Activated T-helper 1 cell treated with anti-CD3 and anti-CD28 coated beads, Interleukin-12 subunit alpha, Interleukin-12 subunit beta, Interleukin-2, Interleukin-4 antibody, amounts not matched to agents 30 ng/mL and 10 ng/mL and 1 ng/mL, durations not matched to agents 14 hours and 24 hours and 36 hours (primary cell): ENCODE measurements at regions not wholly inside any gene's neighbourhood (a gene's known extent, or its start where the extent isn't known, plus 50 kb on each side); places are given as distances from the start of the nearest gene placed in this dataset.
"Not testable (repeated sequence)": the region's sequence is repeated elsewhere in the genome, so short reads cannot be mapped to it uniquely, and the experiment has no call there.

Experiments used
- DNase-seq: peaks from one replicate; pipeline ENCODE4 v3.0.0; 2021; ENCODE audit warnings: low spot score
- H3K27ac Mint-ChIP-seq: one replicate; pipeline ENCODE4 v1.8.0; 2021; ENCODE audit warnings: mild to moderate bottlenecking, mixed read lengths
- H3K27me3 Mint-ChIP-seq: one replicate; pipeline ENCODE4 v1.8.0; 2022; ENCODE audit warnings: mild to moderate bottlenecking, moderate library complexity, mixed read lengths; ENCODE audit not compliant: insufficient read depth
- H3K36me3 Mint-ChIP-seq: one replicate; pipeline ENCODE4 v1.8.0; 2021; ENCODE audit warnings: low read depth, mixed read lengths
- H3K4me1 Mint-ChIP-seq: one replicate; pipeline ENCODE4 v1.8.0; 2021; ENCODE audit warnings: low read depth, mixed read lengths
- H3K4me3 Mint-ChIP-seq: one replicate; pipeline ENCODE4 v1.8.0; 2021; ENCODE audit warnings: mild to moderate bottlenecking, moderate library complexity, mixed read lengths
- H3K9me3 Mint-ChIP-seq: one replicate; pipeline ENCODE4 v1.8.0; 2021; ENCODE audit warnings: mixed read lengths
- intact Hi-C: fragments of 100-400 bp; cut with micrococcal nuclease; formaldehyde crosslinking; loops from one replicate; pipeline ENCODE4 v1.15.1; 2024

DNA sequence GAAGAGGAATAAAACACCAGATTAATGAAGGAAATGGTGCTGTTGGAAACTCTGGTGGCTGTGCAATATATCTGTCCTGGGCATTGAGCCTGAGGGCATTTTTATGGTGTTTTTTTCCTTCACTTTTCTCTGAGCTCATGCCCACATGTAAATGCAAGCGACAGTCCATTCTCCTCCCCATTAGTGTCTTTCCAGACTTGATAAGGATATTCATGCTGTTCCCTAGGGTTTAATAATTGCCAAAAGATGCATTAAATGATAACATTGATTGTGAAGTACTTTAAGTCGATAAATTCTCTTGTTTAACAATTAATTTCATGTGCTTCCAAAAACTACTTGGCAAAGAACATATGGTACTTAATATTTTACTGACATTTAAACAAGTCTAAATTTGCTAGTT is 384.7 kb downstream of the MDFIC start:
- Mint-ChIP-seq H3K27ac (no peak overlapping the region), H3K27me3 (no peaks in the 10 kb centered on the region), H3K4me1 (no peaks in the 10 kb centered on the region), H3K4me3 (no peak overlapping the region), H3K36me3 (no peaks in the 10 kb centered on the region), H3K9me3 (no peaks in the 10 kb centered on the region)
- intact Hi-C loops = no loop called here
- no peak for DNase-seq

DNA sequence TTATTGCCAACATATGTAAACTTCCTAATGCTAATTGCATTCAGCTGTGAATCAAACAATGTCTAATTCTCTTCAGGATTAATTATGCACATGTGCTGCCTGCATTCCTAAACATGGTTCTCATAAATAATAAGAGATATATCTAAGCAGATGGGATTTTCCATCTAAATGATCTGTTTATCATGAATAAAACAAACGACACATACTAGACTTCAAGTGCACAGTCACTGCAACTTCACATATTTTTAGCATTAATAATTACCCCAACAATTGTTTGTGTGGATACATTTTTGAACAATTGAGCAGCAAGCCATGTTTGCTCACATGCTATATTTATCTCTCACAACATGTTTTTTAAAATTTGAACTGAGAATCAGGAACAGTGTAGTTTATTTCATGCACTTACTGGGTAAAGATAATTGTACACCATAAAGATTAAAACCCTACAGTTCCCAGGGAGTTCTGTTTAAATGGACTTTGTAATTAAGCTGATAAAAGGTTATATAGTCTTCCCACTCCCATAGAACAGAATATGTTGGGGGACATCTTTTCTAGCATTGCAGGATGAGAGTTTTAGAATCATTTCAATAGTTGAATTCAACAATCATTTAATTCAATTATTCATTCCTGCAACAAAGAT is 378.5 kb downstream of the MDFIC start:
- Mint-ChIP-seq H3K27ac (no peak overlapping the region), H3K36me3 (no peaks in the 10 kb centered on the region), H3K27me3 (no peaks in the 10 kb centered on the region), H3K4me3 (no peak overlapping the region), H3K9me3 (no peaks in the 10 kb centered on the region), H3K4me1 (no peaks in the 10 kb centered on the region)
- no peak for DNase-seq
- intact Hi-C loops = no loop called here

DNA sequence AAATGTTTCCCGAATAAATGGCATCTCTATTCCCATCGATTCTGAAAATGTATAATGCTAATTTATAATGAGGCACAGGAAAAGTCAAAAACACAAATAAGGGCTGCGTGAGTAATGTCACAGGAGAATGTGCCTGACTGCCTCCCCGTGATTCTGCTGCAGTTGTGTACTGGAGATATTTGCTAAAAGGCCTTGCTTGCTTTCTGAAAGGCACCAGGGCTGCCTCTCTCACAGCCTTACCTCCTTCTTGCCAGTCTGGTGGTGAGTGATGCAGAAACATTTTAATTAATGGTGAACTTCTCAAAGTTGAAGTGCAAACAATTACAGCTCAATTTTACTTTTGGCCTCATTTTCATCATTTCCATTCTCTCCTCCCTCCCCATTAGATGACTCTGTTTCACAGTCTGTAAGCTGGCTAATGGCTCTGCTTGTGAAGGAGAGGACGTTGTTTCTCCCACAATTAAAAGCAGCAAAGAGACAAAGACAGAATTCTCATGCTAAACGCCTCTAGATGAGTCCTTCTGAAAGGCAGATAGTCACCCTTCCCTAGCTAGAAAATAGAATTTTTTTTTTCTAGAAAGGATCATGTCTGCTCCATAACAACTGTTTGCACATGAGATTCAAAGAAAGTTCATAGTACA is 377.6 kb downstream of the MDFIC start:
- Mint-ChIP-seq H3K4me1 (no peaks in the 10 kb centered on the region), H3K27ac (no peak overlapping the region), H3K4me3 (no peak overlapping the region), H3K27me3 (no peaks in the 10 kb centered on the region), H3K36me3 (no peaks in the 10 kb centered on the region), H3K9me3 (no peaks in the 10 kb centered on the region)
- intact Hi-C loops = no loop called here
- DNase-seq = no peak

DNA sequence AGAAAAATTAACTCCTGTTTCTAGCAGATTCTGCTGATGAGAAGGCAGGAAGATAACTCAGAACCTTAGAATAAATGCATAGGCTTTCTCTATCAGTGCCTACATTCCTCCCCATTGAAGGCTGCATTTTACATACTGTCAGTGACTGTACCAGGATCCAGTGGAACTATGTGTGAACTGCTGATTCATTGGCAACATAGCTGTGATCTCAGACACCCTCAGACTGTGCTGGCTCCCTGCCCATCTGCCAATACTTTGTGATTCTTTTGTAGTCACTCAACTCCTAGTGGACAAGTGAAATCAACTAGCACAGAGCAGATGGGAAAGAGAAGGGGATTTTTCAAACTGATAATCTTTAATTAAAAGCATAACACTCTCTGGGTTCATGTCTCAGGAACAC is 375.8 kb downstream of the MDFIC start:
- H3K4me1 Mint-ChIP-seq = no peaks in the 10 kb centered on the region
- no peak overlapping the region for H3K27ac Mint-ChIP-seq
- H3K36me3 Mint-ChIP-seq = no peaks in the 10 kb centered on the region
- H3K27me3 Mint-ChIP-seq = no peaks in the 10 kb centered on the region
- H3K9me3 Mint-ChIP-seq = no peaks in the 10 kb centered on the region
- no peak for DNase-seq
- no peak overlapping the region for H3K4me3 Mint-ChIP-seq
- intact Hi-C loops = no loop called here

DNA sequence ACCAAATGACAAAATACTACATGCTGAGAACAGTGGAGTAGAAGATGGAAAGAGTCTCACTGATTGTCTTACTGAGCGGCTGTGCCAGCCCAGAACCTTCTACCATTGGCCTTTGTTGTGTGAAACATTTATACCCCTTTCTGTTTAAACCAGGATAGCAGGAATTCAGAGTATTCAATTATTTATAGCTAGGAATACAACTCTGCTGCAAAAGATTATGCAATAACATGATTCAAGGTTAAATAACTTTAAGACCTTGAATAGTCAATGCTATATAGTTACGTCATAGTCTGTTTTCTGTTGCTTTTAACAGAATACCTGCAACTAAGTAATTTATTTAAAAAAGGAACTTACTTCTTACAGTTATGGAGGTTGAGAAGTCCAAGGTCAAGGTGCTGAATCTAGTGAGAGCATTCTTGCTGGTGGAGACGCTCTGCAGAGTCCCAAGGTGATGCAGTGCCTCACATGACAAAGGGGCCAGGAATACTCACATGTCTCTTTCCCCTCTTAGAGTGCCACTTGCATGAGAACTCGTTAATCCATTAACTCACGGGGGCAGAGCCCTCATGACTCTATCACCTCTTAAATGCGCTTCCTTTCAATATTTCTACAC is 371.8 kb downstream of the MDFIC start:
- no peaks in the 10 kb centered on the region for H3K9me3 Mint-ChIP-seq
- no peaks in the 10 kb centered on the region for H3K27me3 Mint-ChIP-seq
- H3K27ac Mint-ChIP-seq = no peak overlapping the region
- intact Hi-C loops = no loop called here
- no peaks in the 10 kb centered on the region for H3K4me1 Mint-ChIP-seq
- DNase-seq = no peak
- H3K36me3 Mint-ChIP-seq = no peaks in the 10 kb centered on the region
- H3K4me3 Mint-ChIP-seq = no peak overlapping the region

DNA sequence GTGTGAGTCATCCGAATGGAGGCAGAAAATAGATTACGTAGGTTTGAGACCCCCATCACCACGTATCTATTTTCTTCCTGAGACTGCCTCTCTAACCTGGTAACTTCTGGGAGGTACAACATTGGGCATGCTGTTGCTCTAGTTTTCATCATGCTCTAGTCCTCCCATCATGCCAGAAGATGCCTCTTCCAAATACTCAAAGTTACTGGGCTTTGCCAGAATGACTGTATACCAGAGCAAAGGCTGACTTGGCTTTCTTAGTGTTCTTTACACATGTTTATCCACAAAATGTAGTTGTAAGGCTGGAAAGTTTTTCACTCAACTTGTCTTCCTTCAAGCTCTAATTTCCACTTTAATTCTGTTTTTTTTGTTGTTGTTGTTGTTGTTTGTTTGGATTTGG is 370.5 kb downstream of the MDFIC start:
- no peaks in the 10 kb centered on the region for H3K36me3 Mint-ChIP-seq
- no peaks in the 10 kb centered on the region for H3K4me1 Mint-ChIP-seq
- no peaks in the 10 kb centered on the region for H3K9me3 Mint-ChIP-seq
- H3K4me3 Mint-ChIP-seq = no peak overlapping the region
- DNase-seq = no peak
- H3K27ac Mint-ChIP-seq = no peak overlapping the region
- no peaks in the 10 kb centered on the region for H3K27me3 Mint-ChIP-seq
- intact Hi-C loops = no loop called here

DNA sequence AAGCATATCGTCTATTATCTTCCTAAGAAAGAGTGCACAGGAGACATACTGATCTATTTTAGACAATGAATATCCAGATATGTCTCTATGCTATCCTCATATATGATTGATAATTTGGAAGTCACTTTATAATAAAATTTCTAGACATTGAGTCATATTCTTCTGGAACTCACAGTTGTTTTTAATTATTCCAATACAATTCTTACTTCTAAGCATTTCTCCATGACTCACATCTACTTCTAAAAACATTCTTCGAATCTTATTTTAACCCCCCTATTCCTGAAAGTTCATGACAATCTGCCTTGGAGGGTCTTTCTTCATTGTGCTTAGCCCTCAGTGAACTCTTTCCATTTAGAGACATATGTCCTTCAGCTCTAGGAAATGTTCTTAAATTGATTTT is 368.1 kb downstream of the MDFIC start:
- no peak for DNase-seq
- no peaks in the 10 kb centered on the region for H3K9me3 Mint-ChIP-seq
- H3K27me3 Mint-ChIP-seq = no peaks in the 10 kb centered on the region
- H3K4me3 Mint-ChIP-seq = no peak overlapping the region
- no peaks in the 10 kb centered on the region for H3K36me3 Mint-ChIP-seq
- intact Hi-C loops = no loop called here
- H3K4me1 Mint-ChIP-seq = no peaks in the 10 kb centered on the region
- H3K27ac Mint-ChIP-seq = no peak overlapping the region

DNA sequence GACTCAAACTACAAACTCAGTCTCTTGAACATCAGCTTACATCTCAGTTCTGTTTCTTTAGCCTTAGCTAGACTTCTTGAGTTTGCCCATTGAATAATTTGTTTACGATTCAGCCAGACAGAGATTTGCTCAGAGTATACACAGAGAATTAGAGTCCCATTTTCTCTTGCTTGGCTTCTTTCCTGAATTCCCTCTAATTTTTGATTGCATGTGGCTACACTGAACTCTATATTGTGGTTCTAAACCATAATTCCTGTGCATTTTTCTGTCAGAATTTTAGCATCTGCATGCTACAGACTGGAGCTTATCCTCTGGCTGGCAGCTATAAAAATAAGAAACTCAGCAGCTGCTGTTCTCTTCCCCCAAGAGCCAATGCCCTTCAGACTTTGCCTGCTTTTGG is 354.9 kb downstream of the MDFIC start:
- intact Hi-C loops = no loop called here
- Mint-ChIP-seq H3K4me1 (no peaks in the 10 kb centered on the region), H3K4me3 (no peak overlapping the region), H3K27me3 (no peaks in the 10 kb centered on the region), H3K36me3 (no peaks in the 10 kb centered on the region), H3K9me3 (no peaks in the 10 kb centered on the region), H3K27ac (no peak overlapping the region)
- no peak for DNase-seq

DNA sequence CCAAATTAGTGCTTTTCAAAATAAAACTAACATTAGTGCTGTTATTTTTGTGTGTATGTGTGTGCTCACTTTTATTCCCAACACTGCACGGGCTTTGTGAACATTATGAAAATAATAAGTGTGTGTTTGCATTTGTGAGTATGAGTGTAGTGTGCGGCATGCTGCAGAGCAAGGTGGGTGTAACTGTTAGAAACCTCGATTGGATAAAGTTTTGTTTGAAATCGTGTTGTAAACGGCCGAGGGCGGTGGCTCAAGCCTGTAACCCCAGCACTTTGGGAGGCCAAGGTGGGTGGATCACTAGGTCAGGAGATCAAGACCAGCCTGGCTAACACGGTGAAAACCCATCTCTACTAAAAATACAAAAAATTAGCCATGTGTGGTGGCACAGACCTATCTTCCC is 352.0 kb downstream of the MDFIC start:
- H3K9me3 Mint-ChIP-seq, H3K27me3 Mint-ChIP-seq, H3K4me3 Mint-ChIP-seq, DNase-seq, H3K27ac Mint-ChIP-seq, H3K36me3 Mint-ChIP-seq, intact Hi-C loops, H3K4me1 Mint-ChIP-seq: not testable (repeated sequence)

DNA sequence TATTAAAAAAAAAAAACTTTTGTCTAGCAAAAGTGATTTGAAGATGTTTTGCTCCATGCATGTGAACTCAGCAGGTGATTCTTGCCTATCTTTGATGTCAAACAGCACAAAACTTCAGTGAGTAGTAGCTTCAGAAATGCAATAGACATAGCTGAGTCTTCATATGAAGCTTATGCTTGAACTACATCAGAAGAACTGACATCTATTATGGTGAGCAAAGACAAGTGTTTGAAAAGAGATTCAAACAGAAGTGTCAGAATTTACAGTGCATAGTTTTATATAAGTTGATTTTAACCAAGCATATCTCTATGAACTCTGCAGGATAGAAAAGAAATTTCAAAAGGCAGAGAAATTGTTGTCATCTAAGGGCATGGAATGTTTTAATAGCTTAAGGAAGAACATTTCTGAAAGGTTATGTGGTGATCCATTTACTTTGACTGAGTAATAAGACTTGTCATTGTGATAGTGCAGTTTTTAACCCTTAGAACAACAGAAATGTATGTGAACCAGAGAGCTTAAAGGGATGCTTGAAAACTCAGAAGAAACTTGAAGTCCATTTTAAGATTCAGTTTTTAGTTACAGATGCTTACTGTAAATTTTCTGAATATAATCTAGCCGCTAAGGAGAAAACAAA is 351.4 kb downstream of the MDFIC start:
- DNase-seq = no peak
- intact Hi-C loops = no loop called here
- no peaks in the 10 kb centered on the region for H3K27me3 Mint-ChIP-seq
- no peaks in the 10 kb centered on the region for H3K4me1 Mint-ChIP-seq
- H3K4me3 Mint-ChIP-seq = no peak overlapping the region
- H3K36me3 Mint-ChIP-seq = no peaks in the 10 kb centered on the region
- H3K9me3 Mint-ChIP-seq = no peaks in the 10 kb centered on the region
- no peak overlapping the region for H3K27ac Mint-ChIP-seq

DNA sequence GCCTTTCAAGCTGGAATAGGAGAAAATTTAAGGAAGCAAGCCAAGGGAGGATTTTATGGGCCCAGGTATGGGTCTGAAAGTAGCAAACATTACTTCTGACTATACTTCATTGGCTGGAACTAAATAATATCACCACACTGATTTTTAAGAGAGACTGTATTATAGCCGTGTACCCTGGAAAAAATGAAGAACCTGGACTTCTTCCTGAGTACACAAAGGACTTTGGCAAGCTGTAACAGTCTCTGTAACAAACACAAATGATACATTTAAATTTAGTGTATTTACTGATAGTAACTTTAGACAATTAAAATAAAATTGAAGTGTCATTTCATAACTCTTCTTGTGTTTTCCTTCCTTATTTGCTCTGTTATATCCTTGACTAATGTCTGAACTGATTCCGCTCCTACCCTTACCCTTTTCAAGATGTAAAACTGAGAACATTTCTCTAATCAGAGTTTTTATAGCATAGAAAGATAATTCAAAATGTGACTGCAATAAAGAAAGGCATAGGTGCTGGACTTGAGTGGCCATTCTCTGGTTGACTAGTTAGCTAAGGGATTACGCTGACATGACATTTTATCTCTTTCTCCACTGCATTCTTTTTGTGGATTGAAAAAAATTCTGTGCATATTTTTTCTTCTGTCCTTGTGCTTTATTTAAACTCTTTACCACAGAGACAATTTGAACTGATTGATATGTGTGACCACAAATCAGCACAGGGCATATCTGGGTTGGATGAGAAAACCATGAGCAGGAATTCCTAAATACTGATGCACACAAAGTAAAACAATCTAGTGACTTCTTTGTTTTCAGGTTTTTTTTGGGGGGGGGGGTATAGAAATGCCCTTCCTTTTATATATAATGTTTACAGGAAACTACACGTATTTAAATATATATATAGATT is 349.7 kb downstream of the MDFIC start:
- no peak for DNase-seq
- no peak overlapping the region for H3K27ac Mint-ChIP-seq

DNA sequence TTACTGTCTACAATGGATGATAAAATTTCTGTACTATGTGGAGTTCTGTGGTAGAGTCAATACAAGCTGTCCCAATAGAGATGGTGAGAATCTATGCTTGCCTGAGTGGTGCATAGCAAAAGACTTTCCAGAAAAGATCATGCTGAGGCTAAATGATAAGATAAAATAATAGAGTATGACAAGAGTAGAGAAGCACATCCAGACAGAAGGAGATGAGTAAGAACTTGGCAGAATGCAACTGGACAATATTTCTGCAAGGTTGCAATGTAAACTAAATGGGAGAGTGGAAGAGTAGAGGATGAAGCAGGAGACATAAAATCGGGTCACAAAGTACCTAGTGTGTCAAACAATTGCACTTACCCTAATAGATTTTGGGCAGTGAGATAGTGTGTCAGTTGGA is 347.6 kb downstream of the MDFIC start:
- no peak overlapping the region for H3K4me3 Mint-ChIP-seq
- H3K4me1 Mint-ChIP-seq = no peaks in the 10 kb centered on the region
- no peak overlapping the region for H3K27ac Mint-ChIP-seq
- DNase-seq = no peak
- intact Hi-C loops = no loop called here
- no peaks in the 10 kb centered on the region for H3K36me3 Mint-ChIP-seq
- peaks cover 14% of the 10 kb centered on the region for H3K27me3 Mint-ChIP-seq
- H3K9me3 Mint-ChIP-seq = no peaks in the 10 kb centered on the region

More for the DNA sequence above, 349.7 kb downstream of the MDFIC start:
- no peaks in the 10 kb centered on the region for H3K36me3 Mint-ChIP-seq
- peaks cover 3% of the 10 kb centered on the region for H3K27me3 Mint-ChIP-seq
- no peaks in the 10 kb centered on the region for H3K9me3 Mint-ChIP-seq
- H3K4me3 Mint-ChIP-seq = no peak overlapping the region
- intact Hi-C loops = no loop called here
- H3K4me1 Mint-ChIP-seq = no peaks in the 10 kb centered on the region

DNA sequence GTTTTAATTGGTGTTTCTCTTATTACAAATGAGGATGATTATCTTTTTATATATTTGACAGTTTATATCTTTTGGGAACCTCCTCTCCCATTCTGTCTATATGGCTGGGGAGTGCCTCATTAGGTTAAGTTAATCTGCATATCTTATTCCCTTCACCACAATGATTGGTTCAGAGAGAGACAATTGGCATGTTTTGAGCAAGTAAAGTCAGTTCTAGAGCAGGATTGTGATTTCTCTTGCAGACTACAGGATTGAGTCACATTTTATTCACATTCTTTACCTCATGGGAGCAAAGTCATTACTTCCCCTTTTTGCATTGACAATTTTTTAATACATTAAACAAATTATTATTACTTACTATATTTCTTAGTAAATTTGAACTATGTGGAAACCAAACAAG is 345.6 kb downstream of the MDFIC start:
- H3K4me3 Mint-ChIP-seq = no peak overlapping the region
- no peak for DNase-seq
- H3K36me3 Mint-ChIP-seq = no peaks in the 10 kb centered on the region
- H3K4me1 Mint-ChIP-seq = no peaks in the 10 kb centered on the region
- no peak overlapping the region for H3K27ac Mint-ChIP-seq
- no peaks in the 10 kb centered on the region for H3K9me3 Mint-ChIP-seq
- peaks cover 14% of the 10 kb centered on the region for H3K27me3 Mint-ChIP-seq
- intact Hi-C loops = no loop called here
